T-helper 17 cell (primary cell): ENCODE measurements at regions not wholly inside any gene's neighbourhood (a gene's known extent, or its start where the extent isn't known, plus 50 kb on each side); places are given as distances from the start of the nearest gene placed in this dataset.
A peak's percentile ranks its signal among the peaks of the same experiment; 100 is the strongest.

Experiments
- ATAC-seq: fragments of 150-1000 bp; cut with Tn5 transposase; 2 replicates; pipeline ENCODE4 v1.10.0; 2021; ENCODE audit warnings: mild to moderate bottlenecking, moderate library complexity
- DNase-seq, 3 donors: peaks; one replicate each; pipeline versions ENCODE4 v3.0.0 to v3.0.0-alpha.2; 2020 to 2021
- H3K9me3 ChIP-seq: one replicate; pipeline ENCODE4 v1.7.0; 2013; ENCODE audit warnings: low read length, mild to moderate bottlenecking; ENCODE audit not compliant: control insufficient read depth, poor library complexity, severe bottlenecking
- H3K27ac Mint-ChIP-seq: one replicate; pipeline ENCODE4 v1.8.0; 2022; ENCODE audit warnings: mild to moderate bottlenecking, moderate library complexity, mixed read lengths
- H3K27me3 Mint-ChIP-seq: one replicate; pipeline ENCODE4 v1.8.0; 2022; ENCODE audit warnings: mixed read lengths
- H3K36me3 Mint-ChIP-seq: one replicate; pipeline ENCODE4 v1.8.0; 2022; ENCODE audit warnings: low read depth, mixed read lengths
- H3K4me1 Mint-ChIP-seq: one replicate; pipeline ENCODE4 v1.8.0; 2022; ENCODE audit warnings: mild to moderate bottlenecking, mixed read lengths
- H3K4me3 Mint-ChIP-seq: one replicate; pipeline ENCODE4 v1.8.0; 2022; ENCODE audit warnings: mild to moderate bottlenecking, moderate library complexity, mixed read lengths

DNA sequence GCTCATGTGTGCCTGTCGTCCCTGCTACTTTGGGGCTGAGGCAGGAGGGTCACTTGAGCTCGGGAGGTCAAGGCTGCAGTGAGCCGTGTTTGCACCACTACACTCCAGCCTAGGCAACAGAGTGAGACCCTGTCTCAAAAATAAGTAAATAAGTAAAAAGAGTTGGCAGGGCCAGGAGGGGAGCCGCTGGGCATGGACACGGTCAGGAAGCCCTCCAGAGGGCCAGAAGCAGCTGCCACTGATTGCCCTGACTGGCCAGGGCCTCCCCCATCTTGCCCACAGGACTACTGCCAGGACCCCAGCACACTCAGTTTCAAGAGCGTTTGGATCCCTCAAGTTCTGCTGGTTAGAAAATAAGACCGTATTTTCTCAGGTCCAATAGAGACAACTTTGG is 112.2 kb upstream of the IPO9 start:
- no peaks in the 10 kb centered on the region for H3K9me3 ChIP-seq
- no peak for DNase-seq
- peaks cover 5% of the 10 kb centered on the region for H3K4me1 Mint-ChIP-seq
- H3K36me3 Mint-ChIP-seq: peaks cover 6% of the 10 kb centered on the region
- H3K27ac Mint-ChIP-seq: no peak overlapping the region
- peaks cover 7% of the 10 kb centered on the region for H3K27me3 Mint-ChIP-seq
- ATAC-seq: no peak
- no peak overlapping the region for H3K4me3 Mint-ChIP-seq

DNA sequence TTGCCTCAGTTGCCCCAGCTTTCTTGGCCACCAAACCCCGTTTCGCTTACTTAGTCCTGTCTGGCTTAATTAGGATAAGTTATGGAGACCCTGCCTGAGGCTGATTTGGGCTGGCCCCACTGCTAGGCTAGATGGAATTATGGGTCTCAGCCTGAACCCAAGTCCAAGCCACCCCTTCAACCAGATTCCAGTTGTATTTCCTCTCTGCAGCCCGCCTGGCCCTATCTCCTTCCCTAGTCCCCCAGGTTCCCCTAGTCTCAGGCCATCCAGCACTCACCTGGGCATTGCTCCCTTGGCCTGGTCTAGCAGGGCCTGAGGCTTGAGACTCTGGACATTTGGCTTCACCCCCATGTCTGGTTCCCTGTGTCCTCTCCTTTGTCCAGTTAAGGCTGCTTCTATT is 111.7 kb upstream of the IPO9 start:
- no peaks in the 10 kb centered on the region for H3K9me3 ChIP-seq
- no peak for DNase-seq
- Mint-ChIP-seq H3K27ac (no peak overlapping the region), H3K4me1 (peaks cover 8% of the 10 kb centered on the region), H3K27me3 (peaks cover 7% of the 10 kb centered on the region), H3K36me3 (peaks cover 6% of the 10 kb centered on the region), H3K4me3 (no peak overlapping the region)
- ATAC-seq: no peak

DNA sequence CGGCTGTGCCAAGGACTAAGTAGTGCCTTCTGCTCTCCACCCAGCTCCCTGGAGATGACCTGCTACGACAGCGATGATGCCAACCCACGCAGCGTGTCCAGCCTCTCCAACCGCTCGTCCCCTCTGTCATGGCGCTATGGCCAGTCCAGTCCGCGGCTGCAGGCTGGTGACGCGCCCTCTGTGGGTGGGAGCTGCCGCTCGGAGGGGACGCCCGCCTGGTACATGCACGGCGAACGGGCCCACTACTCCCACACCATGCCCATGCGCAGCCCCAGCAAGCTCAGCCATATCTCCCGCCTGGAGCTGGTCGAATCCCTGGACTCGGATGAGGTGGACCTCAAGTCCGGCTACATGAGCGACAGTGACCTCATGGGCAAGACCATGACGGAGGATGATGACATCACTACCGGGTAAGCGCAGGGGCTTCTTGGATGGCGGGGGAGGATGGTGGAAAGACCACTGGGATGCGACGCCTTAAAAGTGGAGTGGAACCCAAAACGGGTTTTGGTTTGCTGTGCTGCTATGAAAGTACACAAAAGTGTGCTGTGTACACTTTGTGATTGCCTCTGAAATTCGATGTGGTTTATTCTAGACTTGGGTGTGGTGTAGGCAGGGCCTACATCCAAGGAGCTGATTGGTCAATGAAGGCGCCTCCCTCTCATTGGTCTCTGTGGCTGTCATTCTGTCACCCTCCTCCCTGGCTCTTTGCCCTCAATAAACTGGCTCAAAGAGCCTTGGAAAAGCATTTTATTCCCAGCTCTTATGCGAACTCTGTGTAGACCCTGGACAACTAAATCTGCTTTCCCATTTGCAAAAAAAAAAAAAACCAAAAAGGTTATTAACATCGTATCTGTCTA is 110.4 kb upstream of the IPO9 start:
- Mint-ChIP-seq H3K27me3 (peaks cover 7% of the 10 kb centered on the region), H3K4me3 (no peak overlapping the region), H3K4me1 (peaks cover 8% of the 10 kb centered on the region), H3K27ac (no peak overlapping the region), H3K36me3 (peaks cover 6% of the 10 kb centered on the region)
- ATAC-seq: no peak
- no peaks in the 10 kb centered on the region for H3K9me3 ChIP-seq
- DNase-seq: no peak

DNA sequence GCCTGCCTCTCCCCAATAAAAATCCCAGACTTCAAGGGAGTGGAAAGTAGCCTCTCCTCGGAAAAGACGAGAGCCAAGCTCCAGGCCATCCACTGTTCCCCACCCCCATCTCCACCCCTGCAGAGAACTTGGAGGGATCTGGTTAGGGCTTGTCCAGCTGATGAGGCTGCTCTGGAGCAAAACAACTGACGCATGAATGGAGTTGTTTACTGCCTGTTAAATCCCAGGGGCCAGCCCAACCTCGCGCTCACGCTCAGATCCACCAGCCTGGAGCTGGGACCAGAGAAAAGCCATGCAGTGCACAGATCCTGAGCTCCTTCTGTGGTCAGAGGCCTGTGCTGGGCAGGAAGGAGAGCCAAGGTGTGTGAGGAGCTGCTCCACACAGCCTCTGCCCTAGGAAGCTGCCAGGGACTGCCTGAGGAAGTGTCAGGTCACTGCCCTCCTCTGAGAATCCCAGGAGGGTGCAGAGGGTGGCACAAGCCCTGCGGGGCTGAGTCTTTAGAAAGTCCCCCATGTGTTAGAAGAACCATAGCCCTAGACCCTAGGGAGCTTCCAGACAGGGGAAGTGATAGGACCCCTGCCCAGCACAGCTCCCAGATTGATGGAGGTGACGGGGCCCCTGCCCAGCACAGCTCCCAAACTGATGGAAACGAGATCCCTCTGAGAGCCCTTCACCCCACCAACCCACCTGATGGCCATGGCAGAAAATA is 109.0 kb upstream of the IPO9 start:
- H3K27ac Mint-ChIP-seq: no peak overlapping the region
- H3K4me1 Mint-ChIP-seq: peaks cover 8% of the 10 kb centered on the region
- no peak overlapping the region for H3K4me3 Mint-ChIP-seq
- peaks cover 10% of the 10 kb centered on the region for H3K27me3 Mint-ChIP-seq
- peaks cover 6% of the 10 kb centered on the region for H3K36me3 Mint-ChIP-seq
- no peak for DNase-seq
- H3K9me3 ChIP-seq: no peaks in the 10 kb centered on the region
- no peak for ATAC-seq

DNA sequence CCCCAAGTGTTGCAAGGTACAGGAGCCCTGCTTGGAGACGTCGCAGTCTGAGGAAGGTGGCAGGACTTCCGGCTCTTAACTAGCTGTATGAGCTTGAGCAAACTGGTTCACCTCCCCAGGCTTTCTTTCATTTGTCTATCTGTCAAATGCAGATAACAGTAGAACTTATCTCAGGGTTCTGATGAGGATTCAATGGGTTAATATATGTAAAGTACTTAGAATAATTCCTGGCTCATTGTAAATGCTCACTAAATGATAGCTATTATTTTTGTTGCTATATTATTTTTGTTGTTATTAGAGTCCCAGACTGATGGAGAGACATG is 108.5 kb upstream of the IPO9 start:
- H3K9me3 ChIP-seq: no peaks in the 10 kb centered on the region
- no peak for ATAC-seq
- DNase-seq: no peak
- H3K27ac Mint-ChIP-seq: no peak overlapping the region
- H3K36me3 Mint-ChIP-seq: peaks cover 6% of the 10 kb centered on the region
- no peak overlapping the region for H3K4me3 Mint-ChIP-seq
- peaks cover 8% of the 10 kb centered on the region for H3K4me1 Mint-ChIP-seq
- H3K27me3 Mint-ChIP-seq: peaks cover 14% of the 10 kb centered on the region

DNA sequence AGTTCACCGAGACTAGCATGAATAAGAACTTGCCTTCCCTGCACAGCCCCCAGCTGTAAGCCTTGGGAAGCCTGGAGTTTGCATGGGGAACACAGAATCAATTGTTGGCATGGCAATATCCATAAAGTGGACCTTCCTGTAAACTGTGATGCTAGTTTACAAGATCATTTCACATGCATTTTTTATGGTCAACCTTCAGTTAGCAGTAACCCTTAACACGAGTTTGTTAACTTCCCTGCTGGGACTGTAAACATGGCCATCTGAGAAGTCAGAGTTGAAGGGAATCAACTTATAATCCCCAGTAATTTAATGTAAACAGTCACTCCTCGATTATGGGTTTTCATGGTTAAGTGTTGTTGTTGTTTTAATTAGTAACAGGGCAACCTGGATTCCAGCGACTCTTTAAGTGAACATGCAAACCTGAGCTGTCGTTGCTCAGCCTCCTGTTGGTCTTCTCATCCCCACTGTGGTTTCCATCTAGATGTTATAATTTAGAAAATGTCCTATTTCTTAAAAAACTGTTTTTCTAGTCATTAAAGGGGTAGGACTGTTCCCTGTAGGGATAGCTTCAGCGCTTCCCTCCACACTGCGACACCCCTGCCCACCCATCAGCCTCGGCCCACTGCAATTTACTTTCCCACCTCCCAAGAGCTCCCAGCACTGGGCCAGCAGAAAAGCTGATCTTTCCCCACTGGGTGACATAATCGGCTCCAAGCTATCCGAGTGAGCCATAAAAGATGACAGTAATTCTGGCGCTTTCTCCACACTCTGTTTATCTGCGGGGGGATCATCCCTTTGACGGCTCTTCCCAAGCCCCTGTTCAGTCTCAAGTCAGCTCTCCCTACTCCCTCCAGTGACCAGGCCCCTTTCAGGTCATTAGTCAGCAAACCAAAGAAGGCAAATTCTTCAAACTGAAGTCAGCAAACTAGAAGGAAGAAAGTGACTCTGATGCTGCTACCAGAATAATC is 107.6 kb upstream of the IPO9 start:
- ATAC-seq: no peak
- DNase-seq: no peak
- peaks cover 14% of the 10 kb centered on the region for H3K27me3 Mint-ChIP-seq

DNA sequence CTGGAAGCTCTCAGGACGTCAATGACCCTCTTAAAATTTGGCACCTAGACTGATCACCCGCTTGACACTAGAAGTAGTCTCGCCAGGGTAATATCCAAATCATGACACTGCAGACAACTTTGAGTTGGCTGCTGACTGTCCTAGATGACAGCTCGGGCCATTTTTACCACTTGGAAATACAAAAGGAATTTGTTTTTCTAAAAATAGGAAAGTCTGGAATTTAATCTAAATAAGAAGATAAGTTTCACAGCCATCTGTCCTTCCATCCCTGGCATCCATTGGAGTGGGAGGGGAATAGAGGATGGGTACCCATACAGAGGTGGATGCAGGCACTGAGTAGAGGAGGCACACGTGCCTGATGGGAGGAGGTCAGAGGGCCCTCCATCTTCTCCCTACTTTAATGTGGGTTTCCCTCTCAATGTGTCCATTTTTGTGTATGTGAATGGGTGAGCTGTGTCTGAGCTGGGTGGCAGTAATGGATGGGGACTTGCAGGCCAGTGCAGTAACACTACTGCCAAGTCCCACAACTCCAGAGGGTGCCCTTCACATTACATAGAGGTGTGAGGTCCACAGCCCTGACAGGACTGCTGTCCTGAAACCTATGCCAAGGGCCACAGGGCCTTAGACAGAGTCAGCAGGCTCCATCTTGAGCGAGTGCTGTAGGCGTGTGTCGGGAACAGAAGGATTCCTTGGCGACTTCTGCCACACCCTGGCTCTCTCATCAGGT is 104.8 kb upstream of the IPO9 start:
- Mint-ChIP-seq H3K4me1 (peaks cover 6% of the 10 kb centered on the region), H3K4me3 (no peak overlapping the region)
- ATAC-seq: no peak

More for the DNA sequence above, 107.6 kb upstream of the IPO9 start:
- Mint-ChIP-seq H3K27ac (peak overlapping the region; percentile 79), H3K4me1 (peaks cover 8% of the 10 kb centered on the region), H3K4me3 (no peak overlapping the region), H3K36me3 (peaks cover 6% of the 10 kb centered on the region)
- H3K9me3 ChIP-seq: no peaks in the 10 kb centered on the region

DNA sequence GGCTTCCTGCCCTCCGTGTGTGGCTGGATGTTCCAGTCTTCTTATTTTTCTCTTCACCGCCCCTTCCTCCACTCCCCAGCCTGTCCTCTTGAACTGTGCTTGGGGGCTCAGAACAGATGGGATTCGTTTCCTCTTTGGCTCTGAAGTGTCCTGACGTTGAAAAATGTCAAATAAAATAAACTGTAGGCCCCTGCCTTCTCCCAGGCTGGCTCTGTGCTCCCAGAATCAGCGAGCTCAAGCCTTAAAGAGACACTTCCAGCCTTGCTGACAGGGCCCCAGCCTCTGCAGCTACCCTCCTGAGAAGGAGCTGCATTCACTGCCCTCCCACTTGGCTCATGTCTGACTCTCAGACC is 104.2 kb upstream of the IPO9 start:
- H3K27me3 Mint-ChIP-seq: peaks cover 26% of the 10 kb centered on the region
- peak overlapping the region; percentile 24 for H3K27ac Mint-ChIP-seq
- H3K9me3 ChIP-seq: no peaks in the 10 kb centered on the region
- H3K4me1 Mint-ChIP-seq: peaks cover 4% of the 10 kb centered on the region
- H3K36me3 Mint-ChIP-seq: no peaks in the 10 kb centered on the region
- DNase-seq: no peak
- H3K4me3 Mint-ChIP-seq: no peak overlapping the region
- no peak for ATAC-seq

More for the DNA sequence above, 104.8 kb upstream of the IPO9 start:
- Mint-ChIP-seq H3K27ac (no peak overlapping the region), H3K36me3 (peaks cover 2% of the 10 kb centered on the region), H3K27me3 (peaks cover 26% of the 10 kb centered on the region)
- H3K9me3 ChIP-seq: no peaks in the 10 kb centered on the region
- no peak for DNase-seq

DNA sequence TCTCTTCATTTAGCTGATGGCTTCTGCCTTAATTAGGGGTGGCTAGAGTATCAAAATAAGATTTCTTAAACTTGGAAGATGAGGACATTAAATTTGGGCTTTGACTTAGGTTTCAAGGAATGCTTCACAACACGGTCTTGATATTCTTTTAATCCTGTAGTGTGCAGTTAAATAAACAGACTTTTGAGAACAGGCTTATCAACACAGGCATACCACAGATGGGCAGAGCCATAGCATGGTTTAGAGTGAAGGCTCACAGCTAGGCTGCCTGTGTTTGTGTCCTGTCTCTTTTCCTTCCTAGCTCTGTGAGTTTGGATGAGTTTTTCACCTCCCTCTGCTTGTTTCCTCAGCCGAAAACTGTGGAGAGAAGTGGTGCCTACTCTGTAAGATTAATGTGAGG is 102.3 kb upstream of the IPO9 start:
- H3K27ac Mint-ChIP-seq: no peak overlapping the region
- H3K36me3 Mint-ChIP-seq: no peaks in the 10 kb centered on the region
- DNase-seq (no peak), ATAC-seq (no peak)
- H3K27me3 Mint-ChIP-seq: peaks cover 39% of the 10 kb centered on the region
- H3K9me3 ChIP-seq: no peaks in the 10 kb centered on the region
- H3K4me1 Mint-ChIP-seq: peaks cover 3% of the 10 kb centered on the region
- H3K4me3 Mint-ChIP-seq: no peak overlapping the region

DNA sequence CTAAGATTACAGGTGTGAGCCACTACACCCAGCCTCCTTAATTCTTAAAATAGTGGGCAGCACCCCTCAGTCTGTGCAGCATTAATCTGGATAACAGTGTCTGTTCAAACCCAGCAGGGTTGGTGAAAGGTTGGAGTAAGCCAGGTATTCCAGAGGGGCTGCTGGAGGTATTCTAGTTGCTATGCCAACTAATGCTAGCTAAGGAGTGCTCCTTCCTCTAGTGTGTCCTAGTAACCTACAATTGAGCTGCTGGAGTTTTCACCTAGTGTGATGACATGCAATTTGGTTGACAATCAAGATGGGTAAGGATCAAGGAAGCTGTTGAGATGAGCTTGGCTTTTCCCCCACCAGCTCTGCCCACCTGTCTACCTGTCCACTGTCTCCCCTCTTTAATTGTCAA is 100.2 kb upstream of the IPO9 start:
- Mint-ChIP-seq H3K36me3 (peaks cover 3% of the 10 kb centered on the region), H3K27ac (no peak overlapping the region), H3K27me3 (peaks cover 46% of the 10 kb centered on the region), H3K4me3 (no peak overlapping the region), H3K4me1 (peaks cover 2% of the 10 kb centered on the region)
- DNase-seq (no peak), ATAC-seq (no peak)
- no peaks in the 10 kb centered on the region for H3K9me3 ChIP-seq

DNA sequence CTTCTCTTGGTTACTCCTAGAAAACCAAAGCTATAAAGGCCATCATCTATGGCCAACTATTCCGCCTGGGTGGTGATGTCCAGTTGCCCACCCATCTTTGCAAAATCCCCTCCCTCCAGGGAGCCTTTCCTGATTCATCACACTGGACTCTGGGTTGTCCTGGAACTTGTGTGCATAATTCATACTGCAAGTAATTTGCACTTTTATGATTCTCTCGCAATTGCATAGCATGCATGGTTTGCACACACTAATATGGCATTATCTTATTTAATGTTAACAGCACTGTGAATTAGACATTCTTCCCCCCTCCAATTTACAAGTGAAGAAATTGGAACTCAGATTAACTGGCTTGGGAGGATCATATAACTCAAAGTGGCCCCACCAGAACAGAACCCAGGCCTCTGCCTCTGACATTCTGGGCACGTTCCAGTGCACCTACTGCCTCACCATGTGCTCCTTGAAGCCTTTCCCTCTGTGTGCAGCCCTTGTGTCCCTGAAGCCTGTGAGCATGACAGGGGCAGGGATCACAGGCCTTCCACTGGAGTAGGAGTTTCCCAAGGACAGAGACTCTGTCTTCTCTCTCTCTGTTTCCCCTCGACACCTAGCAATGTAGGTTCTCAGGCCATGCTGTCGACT is 98.9 kb upstream of the IPO9 start:
- Mint-ChIP-seq H3K36me3 (peaks cover 5% of the 10 kb centered on the region), H3K4me1 (peaks cover 2% of the 10 kb centered on the region), H3K27me3 (peaks cover 46% of the 10 kb centered on the region), H3K27ac (no peak overlapping the region), H3K4me3 (no peak overlapping the region)
- no peak for ATAC-seq
- no peaks in the 10 kb centered on the region for H3K9me3 ChIP-seq
- no peak for DNase-seq

DNA sequence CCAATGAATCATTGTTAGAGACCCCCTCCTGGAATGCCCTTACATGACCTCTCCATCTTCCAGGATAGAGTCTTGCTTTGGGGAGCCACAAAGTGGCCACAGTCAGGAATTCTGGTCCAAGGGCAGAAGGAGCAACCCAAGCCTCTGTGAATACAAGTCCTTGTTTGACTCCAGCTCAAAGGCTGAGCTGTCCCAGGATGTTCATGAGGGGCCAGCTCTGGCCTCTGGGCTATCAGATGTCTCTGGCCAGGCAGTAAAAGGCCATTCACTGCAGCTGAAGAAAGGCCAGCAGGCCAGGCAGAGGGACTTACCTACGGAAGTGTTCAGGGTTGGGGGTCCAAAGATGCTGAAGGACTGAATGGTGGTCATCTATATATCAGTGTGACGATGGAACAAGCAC is 98.3 kb upstream of the IPO9 start:
- Mint-ChIP-seq H3K4me3 (no peak overlapping the region), H3K4me1 (peaks cover 2% of the 10 kb centered on the region), H3K27ac (no peak overlapping the region), H3K36me3 (peaks cover 5% of the 10 kb centered on the region), H3K27me3 (peaks cover 44% of the 10 kb centered on the region)
- ATAC-seq (no peak), DNase-seq (no peak)
- H3K9me3 ChIP-seq: peaks cover 4% of the 10 kb centered on the region
